HG02885 (cell line): ENCODE measurements at regions not wholly inside any gene's neighbourhood (a gene's known extent, or its start where the extent isn't known, plus 50 kb on each side); places are given as distances from the start of the nearest gene placed in this dataset.

Experiments used
- ATAC-seq: cut with Tn5 transposase; IDR thresholded peaks from one replicate; pipeline ENCODE4 v1.9.1; 2021; ENCODE audit warnings: mild to moderate bottlenecking; ENCODE audit not compliant: unreplicated experiment, poor library complexity

- no peak for ATAC-seq
Measured at GRCh38 chr12:128059621-128060370, 207.2 kb upstream of the TMEM132C start.

DNA sequence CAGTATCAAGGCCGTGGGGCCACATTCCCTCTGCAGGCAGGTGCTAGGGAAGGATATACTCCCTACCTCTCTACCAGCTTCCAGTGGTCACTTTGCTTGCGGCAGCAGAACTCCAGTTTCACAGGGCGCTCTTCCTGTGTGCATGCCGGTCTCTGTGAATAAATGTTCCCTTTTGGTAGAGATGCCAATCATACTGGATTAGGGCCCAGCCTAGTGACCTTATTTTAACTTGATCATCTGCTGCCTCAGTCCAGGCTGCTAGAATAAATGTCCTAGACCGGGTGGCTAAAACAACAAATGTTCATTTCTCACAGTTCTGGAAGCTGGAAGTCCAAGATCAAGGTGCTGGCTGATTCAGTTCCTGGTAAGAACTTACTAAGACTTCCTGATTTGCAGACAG lies 198.8 kb upstream of the TMEM132C start:
- no peak for ATAC-seq

DNA sequence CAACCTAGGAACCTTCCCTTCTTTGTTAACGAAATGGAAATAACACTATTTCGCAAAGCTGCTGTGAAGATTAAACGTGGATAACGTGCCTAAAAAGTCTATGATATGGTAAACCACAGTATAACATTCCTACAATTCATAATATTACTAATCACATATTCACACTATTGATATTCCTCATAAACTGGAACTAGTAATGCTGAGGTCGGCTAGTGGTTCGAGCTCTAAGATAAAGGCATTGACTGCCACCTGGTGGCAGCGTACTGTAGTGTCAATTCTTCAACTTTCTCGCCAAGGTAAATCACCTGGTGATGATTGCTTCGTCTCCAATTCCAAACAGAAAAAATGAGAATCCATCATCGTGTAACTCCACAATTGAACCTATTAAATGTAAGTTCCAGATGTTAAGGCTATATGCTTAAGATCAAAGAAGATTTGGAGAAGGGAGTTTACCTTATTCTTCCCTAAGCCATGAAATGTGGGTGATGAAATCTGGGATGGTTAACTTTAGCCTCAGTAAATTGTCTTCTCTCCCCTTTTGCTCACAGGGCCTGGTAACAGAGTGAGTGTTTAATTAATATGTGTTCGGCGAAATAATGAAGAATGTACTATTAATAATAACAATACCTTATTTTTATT lies 197.5 kb upstream of the TMEM132C start:
- peak; percentile 79 for ATAC-seq

DNA sequence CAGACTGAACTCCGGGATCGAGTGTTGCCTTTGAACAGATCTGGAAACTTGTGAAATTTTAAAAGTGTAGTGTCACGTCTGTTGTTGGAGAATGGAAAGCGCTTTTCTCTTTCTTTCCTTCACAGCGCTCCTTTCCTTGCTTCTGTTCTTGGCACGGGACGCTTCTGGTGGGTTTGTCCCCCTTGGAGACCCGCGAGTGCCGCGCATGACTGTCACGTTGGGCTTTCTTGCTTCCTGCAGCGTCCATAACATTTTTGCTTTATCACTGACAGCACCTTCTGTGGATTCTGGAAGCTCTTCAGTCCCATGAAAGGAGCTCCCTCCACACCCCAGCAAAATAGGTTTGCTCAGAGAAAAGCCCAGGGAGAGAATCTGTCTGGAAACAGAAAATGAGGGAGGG lies 193.0 kb upstream of the TMEM132C start:
- no peak for ATAC-seq

DNA sequence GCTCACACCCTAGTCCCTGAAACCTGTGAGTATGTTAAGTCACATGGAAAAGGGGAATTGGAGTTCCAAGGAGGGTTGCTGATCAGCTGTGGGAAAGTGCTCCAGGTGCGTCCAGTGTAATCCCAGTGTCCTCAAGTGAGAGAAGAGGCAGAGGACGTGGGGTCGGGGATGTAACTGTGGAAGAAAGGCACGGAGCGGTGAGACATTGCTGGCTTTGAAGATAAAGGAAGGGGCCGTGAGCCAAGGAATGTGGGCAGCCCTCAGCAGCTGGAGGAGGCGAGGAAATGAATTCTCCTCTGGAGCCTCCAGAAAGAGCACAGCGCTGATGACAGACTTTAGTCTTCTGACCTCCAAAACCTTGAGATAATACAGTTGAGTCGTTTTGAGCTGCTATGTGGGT lies 191.6 kb upstream of the TMEM132C start:
- ATAC-seq = no peak

GRCh38 chr12:128076188-128076587 lies 190.8 kb upstream of the TMEM132C start:
- ATAC-seq = no peak

GRCh38 chr12:128077211-128077916 lies 189.6 kb upstream of the TMEM132C start:
- no peak for ATAC-seq

DNA sequence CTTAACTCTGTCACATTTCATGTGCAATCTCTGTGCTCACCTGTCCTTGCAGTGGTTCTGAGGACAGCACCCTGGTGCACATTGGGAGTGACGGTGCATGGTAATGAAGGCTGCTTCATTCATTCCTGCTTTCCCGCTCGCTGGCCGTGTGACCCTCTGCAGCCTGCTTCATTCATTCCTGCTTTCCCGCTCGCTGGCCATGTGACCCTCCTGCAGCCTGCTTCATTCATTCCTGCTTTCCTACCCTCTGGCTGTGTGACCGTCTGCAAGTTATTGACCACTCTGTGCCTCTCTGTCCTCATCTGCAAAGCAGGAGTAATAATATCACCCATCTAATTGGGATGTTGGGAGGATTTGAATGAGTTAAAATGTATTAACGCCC lies 189.1 kb upstream of the TMEM132C start:
- no peak for ATAC-seq

DNA sequence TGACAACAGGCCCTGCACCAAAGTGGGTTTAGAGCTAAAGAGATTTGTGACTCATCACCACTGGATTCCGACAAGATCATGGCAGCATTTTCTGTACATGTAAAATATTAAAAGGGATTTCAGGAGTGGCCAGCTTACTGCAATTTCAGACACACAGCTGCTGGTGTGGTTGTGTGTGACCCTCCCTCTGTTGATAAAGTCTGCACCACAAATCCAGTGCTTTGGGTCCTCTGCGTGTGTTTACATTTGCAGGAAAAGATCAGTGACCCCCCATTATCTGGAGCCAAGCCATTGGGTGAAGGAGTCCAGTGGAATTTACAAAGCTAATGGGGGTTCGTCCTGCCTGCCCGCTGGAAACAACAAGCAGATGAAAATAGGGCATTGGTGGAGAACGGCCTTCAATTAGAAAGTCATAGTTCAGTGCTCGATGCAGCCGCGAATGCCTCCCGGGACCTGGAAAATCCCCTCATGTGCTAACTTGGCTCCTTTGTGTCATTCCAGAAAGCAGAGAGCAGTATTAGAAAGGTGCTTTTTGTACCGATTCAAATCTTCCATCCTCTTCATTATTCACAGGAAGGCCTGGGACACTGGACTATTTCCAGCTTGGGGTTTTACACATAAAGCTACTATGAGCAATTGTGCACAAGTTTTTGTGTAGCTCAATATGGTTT lies 188.5 kb upstream of the TMEM132C start:
- ATAC-seq = no peak

- no peak for ATAC-seq
Measured at GRCh38 chr12:128079446-128079845, 187.5 kb upstream of the TMEM132C start.

DNA sequence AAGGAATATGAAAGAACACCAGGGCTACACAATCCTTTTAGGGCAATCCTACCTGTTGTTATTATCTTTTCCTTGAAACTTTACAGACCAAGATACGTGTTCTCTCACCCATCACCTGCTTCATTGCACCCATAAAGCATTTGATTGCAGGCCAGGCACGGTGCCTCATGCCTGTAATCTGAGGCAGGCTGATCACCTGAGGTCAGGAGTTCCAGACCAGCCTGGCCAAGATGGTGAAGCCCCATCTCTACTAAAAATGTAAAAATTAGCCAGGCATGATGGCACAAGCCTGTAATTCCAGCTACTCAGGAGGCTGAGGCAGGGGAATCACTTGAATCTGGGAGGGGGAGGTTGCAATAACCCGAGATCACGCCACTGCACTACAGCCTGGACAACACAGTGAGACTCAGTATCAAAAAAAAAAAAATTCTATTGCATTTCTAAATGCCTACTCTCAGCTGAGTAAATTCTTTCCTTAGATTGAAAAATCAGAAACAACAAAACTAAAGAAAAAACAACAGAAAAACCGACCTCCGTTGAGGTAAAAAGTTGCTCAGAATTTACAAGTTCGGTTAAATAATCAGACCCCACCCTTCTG lies 183.7 kb upstream of the TMEM132C start:
- ATAC-seq = no peak

DNA sequence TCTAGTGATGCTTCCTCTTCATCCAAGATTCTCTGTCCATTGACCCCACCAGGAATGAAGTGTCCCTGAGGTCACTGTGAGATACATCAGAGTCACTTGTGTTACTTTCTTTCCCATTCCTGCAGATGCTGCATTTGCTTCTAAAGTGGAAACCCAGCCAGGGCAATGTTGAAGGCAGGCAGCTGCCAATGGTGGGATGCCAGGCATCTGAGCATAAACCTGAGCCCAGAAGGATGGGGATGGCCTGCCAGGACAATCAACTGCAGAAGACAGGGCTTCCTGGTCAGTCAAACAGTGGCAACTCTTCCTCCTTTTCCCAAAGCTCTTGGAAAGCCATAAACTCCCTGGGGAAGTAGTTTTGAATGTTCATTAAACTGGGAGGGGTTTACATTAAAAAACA lies 178.0 kb upstream of the TMEM132C start:
- no peak for ATAC-seq

DNA sequence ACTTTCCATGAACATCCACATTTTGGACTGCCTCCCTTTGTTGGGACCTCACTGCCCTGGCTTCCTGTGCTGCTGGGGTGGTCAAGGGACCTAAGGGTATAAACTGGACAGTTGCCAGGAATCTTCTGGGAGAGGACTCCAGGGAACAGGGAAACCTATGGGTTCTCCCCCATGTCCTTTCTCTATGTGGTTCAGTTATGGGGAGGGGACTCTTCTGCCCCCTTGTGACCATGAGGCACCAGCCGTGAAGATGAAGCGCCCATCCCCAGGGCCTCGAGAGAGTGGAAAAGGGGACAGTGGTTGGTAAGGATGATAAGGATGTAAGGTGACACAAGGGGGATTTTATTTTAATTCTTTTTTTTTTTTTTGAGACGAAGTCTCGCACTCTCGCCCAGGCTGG lies 177.0 kb upstream of the TMEM132C start:
- no peak for ATAC-seq

DNA sequence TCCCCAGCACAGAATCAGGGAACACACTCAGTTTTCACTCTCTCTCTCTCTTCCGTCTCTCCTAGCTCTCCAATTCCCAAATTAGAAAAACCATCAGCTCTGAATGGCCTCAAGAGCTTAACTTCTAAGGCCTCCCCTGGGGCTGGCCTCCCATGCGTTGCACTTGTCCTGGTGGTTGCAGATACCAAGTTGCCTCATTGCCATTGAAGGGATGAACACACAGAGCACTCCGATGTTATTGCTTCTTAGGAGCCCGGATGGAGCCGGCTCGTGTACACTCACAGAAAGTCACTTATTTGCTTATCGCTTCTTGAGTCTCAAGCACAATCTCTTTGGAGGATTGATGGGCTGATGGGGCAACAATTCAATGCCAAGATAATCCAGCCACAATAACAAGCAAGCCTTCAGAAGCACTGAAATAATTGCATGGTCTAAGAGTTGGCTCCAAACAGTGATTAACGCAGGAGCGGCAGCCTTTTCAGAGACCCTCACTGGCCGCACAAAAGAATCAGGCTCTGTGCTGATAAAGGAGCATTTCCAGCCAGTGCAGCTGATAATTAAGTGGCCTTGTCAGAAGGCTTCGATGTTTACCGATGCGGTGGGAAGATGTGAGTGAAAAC lies 175.8 kb upstream of the TMEM132C start:
- ATAC-seq = no peak

GRCh38 chr12:128091951-128092382 lies 175.0 kb upstream of the TMEM132C start:
- no peak for ATAC-seq

GRCh38 chr12:128098730-128099129 lies 168.2 kb upstream of the TMEM132C start:
- ATAC-seq = no peak

- no peak for ATAC-seq
Measured at GRCh38 chr12:128103152-128103551, 163.8 kb upstream of the TMEM132C start.

DNA sequence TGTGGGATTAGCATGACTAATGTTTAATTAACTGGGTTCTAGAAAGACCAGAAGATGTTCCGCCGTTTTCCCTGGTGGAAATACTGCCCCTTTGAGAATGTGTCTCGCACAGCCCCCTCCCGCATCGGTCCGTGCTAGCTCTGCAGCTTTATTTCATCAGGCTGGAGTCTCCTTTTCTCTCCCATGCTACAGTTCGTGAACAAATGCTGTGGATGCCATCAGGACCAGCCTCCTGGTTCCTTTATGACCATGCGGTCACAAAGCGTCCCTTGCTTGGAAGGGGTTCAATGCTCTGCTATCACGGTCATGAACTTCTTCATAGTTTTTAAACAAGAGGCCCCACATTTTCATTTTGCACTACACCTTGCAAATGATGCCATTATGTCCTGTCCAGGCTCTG lies 157.7 kb upstream of the TMEM132C start:
- no peak for ATAC-seq

DNA sequence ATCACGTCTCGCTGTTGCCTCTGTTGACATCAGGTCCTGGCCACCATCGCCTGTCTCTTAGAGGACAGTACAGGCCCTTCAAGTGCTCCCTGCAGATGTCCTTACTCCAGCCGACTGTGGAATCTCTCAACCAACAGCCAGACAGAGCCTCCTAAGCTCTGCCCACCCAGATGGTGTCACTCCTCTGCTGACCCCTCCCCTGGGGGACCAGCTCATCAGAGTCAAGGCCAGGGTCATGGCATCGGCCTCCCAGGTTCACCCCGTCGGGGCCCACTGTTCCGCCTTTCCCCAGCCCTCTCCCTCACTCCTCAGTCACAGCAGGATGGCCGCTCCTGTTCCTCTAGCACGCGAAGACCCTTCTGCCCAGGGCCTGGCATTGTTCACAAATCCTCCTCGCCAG lies 157.3 kb upstream of the TMEM132C start:
- no peak for ATAC-seq

DNA sequence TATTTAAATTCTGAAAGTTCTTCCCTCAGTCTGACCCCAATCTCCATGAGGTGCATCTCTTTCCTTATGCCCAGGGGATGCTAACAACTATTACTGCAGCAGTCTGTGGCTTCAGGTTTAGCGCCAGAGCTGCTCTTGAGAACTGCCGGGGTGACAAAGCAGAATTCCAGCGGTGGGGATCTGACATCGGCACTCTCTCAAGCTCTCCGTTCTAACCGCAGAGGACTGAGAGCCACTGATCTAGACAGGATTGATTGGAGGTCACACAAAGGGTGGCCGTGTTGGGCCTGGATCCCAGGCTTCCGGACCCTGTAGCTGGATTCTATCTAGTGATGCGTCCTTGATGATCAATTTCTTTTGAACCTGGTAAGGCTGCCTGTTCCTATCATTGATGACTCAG lies 155.6 kb upstream of the TMEM132C start:
- no peak for ATAC-seq
